Endothelial cell of umbilical vein (primary cell): ENCODE measurements at regions not wholly inside any gene's neighbourhood (a gene's known extent, or its start where the extent isn't known, plus 50 kb on each side); places are given as distances from the start of the nearest gene placed in this dataset.

Source experiments
- BruUV-seq: library from RNA; stranded (reverse); fragments of 400-500 nt; replicated peaks from 2 replicates; lab custom pipeline; 2021; lab: Mats Ljungman, UMichigan
- CTCF ChIA-PET: fragments of 300-600, 350-600 bp; sonication (Branson Sonifier 250); formaldehyde crosslinking; loops from one replicate; lab custom pipeline; 2021; ENCODE audit warnings: antibody characterized with exemption, inconsistent platforms; lab: Charles Lee
- POLR2A ChIA-PET: fragments of 300-600, 350-600 bp; sonication (Branson Sonifier 250); formaldehyde crosslinking; loops from one replicate; lab custom pipeline; 2021; ENCODE audit warnings: antibody characterized with exemption, inconsistent platforms; lab: Charles Lee
- DNase-seq: peaks from one replicate; pipeline ENCODE4 v3.0.0-alpha.2; 2011; ENCODE audit warnings: low read depth, low spot score
- FAIRE-seq: peaks from 2 replicates; lab custom pipeline; 2011; peaks lifted over from hg19 to GRCh38; lab: Jason Lieb, UNC
- H2AFZ ChIP-seq: 2 replicates; pipeline ENCODE4 v1.6.0; 2012; ENCODE audit warnings: low read depth, low read length, control low read depth, inconsistent platforms
- H3K27ac ChIP-seq: 2 replicates; pipeline ENCODE4 v1.5.1; 2011; ENCODE audit warnings: low read depth, mild to moderate bottlenecking, control low read depth, low read length, moderate library complexity; ENCODE audit not compliant: insufficient read depth
- H3K27me3 ChIP-seq, 2 experiments: 2 replicates each; pipeline versions ENCODE4 v1.6.0 to v1.6.1; 2011; ENCODE audit warnings: low read length in 2 of 2, mixed read lengths in 1 of 2; ENCODE audit not compliant: control insufficient read depth in 2 of 2, insufficient read depth in 2 of 2
- H3K36me3 ChIP-seq, 2 experiments: 2 replicates in 1 of 2; 3 replicates in 1 of 2; pipeline ENCODE4 v1.5.1; 2011; ENCODE audit warnings: low read length in 2 of 2, mild to moderate bottlenecking in 1 of 2, moderate library complexity in 1 of 2; ENCODE audit not compliant: control insufficient read depth in 2 of 2, insufficient read depth in 2 of 2; ENCODE audit errors: extremely low read depth in 1 of 2
- H3K4me1 ChIP-seq: 3 replicates; pipeline ENCODE4 v1.5.1; 2011; ENCODE audit warnings: mild to moderate bottlenecking, low read length; ENCODE audit not compliant: control insufficient read depth, insufficient read depth; ENCODE audit errors: extremely low read depth
- H3K4me2 ChIP-seq: 2 replicates; pipeline ENCODE4 v1.6.1; 2011; ENCODE audit warnings: low read length, control low read depth, mixed read lengths; ENCODE audit not compliant: insufficient read depth
- H3K4me3 ChIP-seq, 3 experiments: fragments of 200-600 bp in 1 of 3; sonication (generic), shearing (Covaris generic) in 1 of 3; replicated peaks in 1 of 3; 2 replicates each; pipeline ENCODE4 v1.5.1; 2011 to 2016; ENCODE audit warnings: control low read depth in 3 of 3, low read length in 3 of 3, mild to moderate bottlenecking in 2 of 3, inconsistent platforms in 1 of 3, low read depth in 1 of 3, moderate library complexity in 1 of 3; ENCODE audit not compliant: insufficient read depth in 1 of 3
- H3K79me2 ChIP-seq: 2 replicates; pipeline ENCODE4 v1.6.0; 2012; ENCODE audit warnings: low read length, inconsistent platforms; ENCODE audit not compliant: control insufficient read depth, insufficient read depth
- H3K9ac ChIP-seq: replicated peaks from 2 replicates; pipeline ENCODE3; 2011; ENCODE audit warnings: low read length, control low read depth; ENCODE audit not compliant: insufficient read depth; ENCODE audit errors: extremely low read depth
- H3K9me1 ChIP-seq: replicated peaks from 3 replicates; pipeline ENCODE4 v1.6.0; 2011; ENCODE audit warnings: mild to moderate bottlenecking, low read length; ENCODE audit not compliant: control insufficient read depth, insufficient read depth; ENCODE audit errors: extremely low read depth
- H3K9me3 ChIP-seq: replicated peaks from 2 replicates; pipeline ENCODE4 v1.5.1; 2012; ENCODE audit warnings: low read length, inconsistent platforms; ENCODE audit not compliant: control insufficient read depth, insufficient read depth
- H4K20me1 ChIP-seq: replicated peaks from 2 replicates; pipeline ENCODE3; 2011; ENCODE audit warnings: mild to moderate bottlenecking, low read length; ENCODE audit not compliant: control insufficient read depth, insufficient read depth; ENCODE audit errors: extremely low read depth
- CTCF ChIP-seq, 2 donors: IDR thresholded peaks; 1 replicate in 1 of 2; 2 replicates in 1 of 2; pipeline ENCODE4 v1.5.1; 2011; ENCODE audit warnings: low read length in 2 of 2, mild to moderate bottlenecking in 2 of 2, moderate library complexity in 2 of 2, control low read depth in 1 of 2, inconsistent platforms in 1 of 2, low read depth in 1 of 2; ENCODE audit not compliant: insufficient read depth in 1 of 2; ENCODE audit errors: extremely low read depth in 1 of 2
- EZH2 ChIP-seq: IDR thresholded peaks from 2 replicates; pipeline ENCODE4 v1.6.1; 2012; ENCODE audit warnings: borderline replicate concordance, low read depth, mild to moderate bottlenecking, moderate library complexity, low read length, inconsistent platforms; ENCODE audit not compliant: severe bottlenecking
- FOS ChIP-seq: IDR thresholded peaks from 2 replicates; pipeline ENCODE4 v1.6.1; 2011; ENCODE audit warnings: mild to moderate bottlenecking, low read length, moderate library complexity, borderline replicate concordance; ENCODE audit not compliant: insufficient read depth
- GATA2 ChIP-seq: IDR thresholded peaks from 2 replicates; pipeline ENCODE4 v1.7.0; 2011; ENCODE audit warnings: low read depth, mild to moderate bottlenecking, moderate library complexity, mixed read lengths, low read length; ENCODE audit not compliant: insufficient read length, insufficient read depth
- JUN ChIP-seq: IDR thresholded peaks from 2 replicates; pipeline ENCODE4 v1.6.1; 2011; ENCODE audit warnings: borderline replicate concordance, low read depth; ENCODE audit not compliant: insufficient read length, insufficient read depth
- MAX ChIP-seq: IDR thresholded peaks from 2 replicates; pipeline ENCODE4 v1.6.1; 2011; ENCODE audit not compliant: insufficient read depth, insufficient read length
- MYC ChIP-seq: IDR thresholded peaks from one replicate; pipeline ENCODE4 v1.6.1; 2011; ENCODE audit warnings: mild to moderate bottlenecking, low read depth, low read length
- POLR2A ChIP-seq: IDR thresholded peaks from 2 replicates; pipeline ENCODE4 v1.6.1; 2012; ENCODE audit warnings: low read depth, mild to moderate bottlenecking, control low read depth, low read length
- POLR2AphosphoS5 ChIP-seq: IDR thresholded peaks from 2 replicates; pipeline ENCODE4 v1.6.1; 2012; ENCODE audit warnings: low read depth, mild to moderate bottlenecking, control low read depth, low read length, moderate library complexity; ENCODE audit not compliant: insufficient read depth
- dilution Hi-C: fragments of 300-500 bp; cut with MboI; formaldehyde crosslinking; loops from one replicate; pipeline ENCODE4 v1.15.0; 2019; ENCODE audit warnings: low sequenced_read_pairs; ENCODE audit not compliant: extremely low pct_ligation_motif_present
- intact Hi-C: fragments of 100-400 bp; cut with micrococcal nuclease; formaldehyde crosslinking; loops from one replicate; pipeline ENCODE4 v1.10.0; 2022

- Histone ChIP-seq H3K27ac (no peak overlapping the region), H3K36me3 (no peaks in the 10 kb centered on the region), H3K9me3 (no peaks in the 10 kb centered on the region), H3K4me1 (peaks cover 14% of the 10 kb centered on the region), H3K4me3 (no peak overlapping the region), H3K79me2 (no peaks in the 10 kb centered on the region), H3K9ac (no peak overlapping the region), H4K20me1 (no peaks in the 10 kb centered on the region), H2AFZ (peak overlapping the region; percentile 49), H3K4me2 (no peak overlapping the region), H3K9me1 (no peaks in the 10 kb centered on the region), H3K27me3 (no peaks in the 10 kb centered on the region)
- dilution Hi-C loops (no loop called here), intact Hi-C loops (no loop called here)
- POLR2A ChIA-PET: no interaction called here
- BruUV-seq: no TSS peak
- CTCF ChIA-PET: interaction anchor here (1.0 to 1.6 kb wide), 3 partner anchors 13 to 249 kb away, joined by 3 to 4 read pairs (median 3); no protein-coding TSS in a partner anchor
- DNase-seq (peak; percentile 38), FAIRE-seq (peak; percentile 47)
- TF ChIP-seq JUN (no peak), FOS (no peak), EZH2 (no peak), GATA2 (no peak), CTCF (IDR thresholded peaks at IDR 0.05; ENCODE audit: extremely low read depth in 1 of 2, insufficient read depth in 1 of 2, low read depth in 1 of 2, low read length in 2 of 2) (no peak), POLR2AphosphoS5 (no peak), POLR2A (no peak), MAX (no peak), MYC (no peak)
These were observed 64.3 kb downstream of the EDN1 start for GRCh38 chr6:12354499-12354898.
